ENCODE measurements at regions not wholly inside any gene's neighbourhood (a gene's known extent, or its start where the extent isn't known, plus 50 kb on each side); places are given as distances from the start of the nearest gene placed in this dataset.

DNA sequence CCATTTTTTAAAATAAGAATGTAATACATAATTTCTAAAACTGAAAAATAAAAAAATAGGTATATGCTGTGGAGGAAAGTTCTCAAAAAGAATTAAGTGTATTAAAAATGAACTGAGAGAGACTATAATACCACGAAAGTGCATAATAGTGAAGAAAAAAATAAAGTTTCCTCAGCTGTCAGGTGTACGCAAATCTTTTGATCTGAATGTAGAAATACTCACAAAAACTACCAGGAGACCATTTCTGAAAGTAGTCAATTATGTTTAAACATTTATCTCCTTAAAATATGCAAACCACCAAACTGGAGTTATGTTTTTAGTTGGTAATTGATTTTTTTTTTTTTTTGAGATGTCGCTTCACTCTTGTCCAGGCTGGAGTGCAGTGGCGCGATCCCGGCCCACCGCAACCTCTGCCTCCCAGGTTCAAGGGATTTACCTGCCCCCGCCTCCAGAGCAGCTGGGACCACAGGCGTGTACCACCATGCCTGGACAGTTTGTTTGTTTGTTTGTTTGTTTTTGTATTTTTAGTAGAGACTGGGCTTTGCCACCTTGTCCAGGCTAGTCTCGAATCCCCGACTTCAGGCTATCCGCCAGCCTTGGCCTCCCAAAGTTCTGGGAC is 1169.2 kb upstream of the B3GALT2 start:
- H3K27me3 ChIP-seq (ENCODE audit: control insufficient read depth in 1 of 2, insufficient read depth in 2 of 2, low read length in 2 of 2), result no peaks in the 10 kb centered on the region
- H3K9me3 ChIP-seq (ENCODE audit: low read length), result no peaks in the 10 kb centered on the region
- H3K9ac ChIP-seq (ENCODE audit: low read length), result no peak overlapping the region
- no peak overlapping the region for H3K4me3 ChIP-seq (ENCODE audit: low read depth in 1 of 2, low read length in 2 of 2)
- H3K4me1 ChIP-seq (ENCODE audit: insufficient read depth, low read length), result no peaks in the 10 kb centered on the region
- H3K36me3 ChIP-seq (ENCODE audit: insufficient read depth, low read length), result no peaks in the 10 kb centered on the region
- H3K27ac ChIP-seq (ENCODE audit: low read depth, low read length), result no peak overlapping the region

GRCh38 chr1:194353121-194353520 is 1166.7 kb upstream of the B3GALT2 start:
- H3K4me3 ChIP-seq (ENCODE audit: low read depth in 1 of 2, low read length in 2 of 2), result no peak overlapping the region
- no peak overlapping the region for H3K9ac ChIP-seq (ENCODE audit: low read length)
- no peaks in the 10 kb centered on the region for H3K4me1 ChIP-seq (ENCODE audit: insufficient read depth, low read length)
- H3K27me3 ChIP-seq (ENCODE audit: control insufficient read depth in 1 of 2, insufficient read depth in 2 of 2, low read length in 2 of 2), result no peaks in the 10 kb centered on the region
- no peak overlapping the region for H3K27ac ChIP-seq (ENCODE audit: low read depth, low read length)
- H3K9me3 ChIP-seq (ENCODE audit: low read length), result no peaks in the 10 kb centered on the region
- H3K36me3 ChIP-seq (ENCODE audit: insufficient read depth, low read length), result no peaks in the 10 kb centered on the region

DNA sequence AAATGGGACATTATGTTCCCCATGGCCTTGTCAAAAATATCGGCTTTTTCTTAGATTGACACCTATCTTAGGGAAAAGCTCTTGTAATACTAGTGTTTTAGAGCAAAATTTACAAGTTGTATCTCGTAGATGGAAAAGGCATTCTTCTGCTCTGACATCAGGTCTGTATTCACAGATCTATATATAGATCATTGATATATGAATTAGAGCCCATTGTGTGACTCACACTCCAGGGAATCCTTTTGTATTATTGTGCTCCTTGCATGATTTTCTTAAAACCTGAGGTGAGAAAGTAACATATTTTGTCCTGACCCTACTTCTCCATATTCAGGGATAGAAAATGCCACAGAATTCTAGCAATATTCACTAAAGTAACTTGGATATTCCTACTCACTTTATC is 1160.8 kb upstream of the B3GALT2 start:
- Histone ChIP-seq H3K9ac (ENCODE audit: low read length) (no peak overlapping the region), H3K27ac (ENCODE audit: low read depth, low read length) (no peak overlapping the region), H3K9me3 (ENCODE audit: low read length) (no peaks in the 10 kb centered on the region), H3K4me1 (ENCODE audit: insufficient read depth, low read length) (no peaks in the 10 kb centered on the region), H3K4me3 (ENCODE audit: low read depth in 1 of 2, low read length in 2 of 2) (no peak overlapping the region), H3K36me3 (ENCODE audit: insufficient read depth, low read length) (no peaks in the 10 kb centered on the region), H3K27me3 (ENCODE audit: control insufficient read depth in 1 of 2, insufficient read depth in 2 of 2, low read length in 2 of 2) (no peaks in the 10 kb centered on the region)

GRCh38 chr1:194342484-194343262 is 1156.3 kb upstream of the B3GALT2 start:
- H3K4me3 ChIP-seq (ENCODE audit: low read depth in 1 of 2, low read length in 2 of 2), result no peak overlapping the region
- no peaks in the 10 kb centered on the region for H3K4me1 ChIP-seq (ENCODE audit: insufficient read depth, low read length)
- no peak overlapping the region for H3K27ac ChIP-seq (ENCODE audit: low read depth, low read length)
- no peaks in the 10 kb centered on the region for H3K9me3 ChIP-seq (ENCODE audit: low read length)
- H3K36me3 ChIP-seq (ENCODE audit: insufficient read depth, low read length), result no peaks in the 10 kb centered on the region
- H3K27me3 ChIP-seq (ENCODE audit: control insufficient read depth in 1 of 2, insufficient read depth in 2 of 2, low read length in 2 of 2), result no peaks in the 10 kb centered on the region
- H3K9ac ChIP-seq (ENCODE audit: low read length), result no peak overlapping the region

- H3K27ac ChIP-seq (ENCODE audit: low read depth, low read length), result no peak overlapping the region
- H3K27me3 ChIP-seq (ENCODE audit: control insufficient read depth in 1 of 2, insufficient read depth in 2 of 2, low read length in 2 of 2), result no peaks in the 10 kb centered on the region
- no peaks in the 10 kb centered on the region for H3K9me3 ChIP-seq (ENCODE audit: low read length)
Observed at GRCh38 chr1:194341587-194341986, 1155.2 kb upstream of the B3GALT2 start.

DNA sequence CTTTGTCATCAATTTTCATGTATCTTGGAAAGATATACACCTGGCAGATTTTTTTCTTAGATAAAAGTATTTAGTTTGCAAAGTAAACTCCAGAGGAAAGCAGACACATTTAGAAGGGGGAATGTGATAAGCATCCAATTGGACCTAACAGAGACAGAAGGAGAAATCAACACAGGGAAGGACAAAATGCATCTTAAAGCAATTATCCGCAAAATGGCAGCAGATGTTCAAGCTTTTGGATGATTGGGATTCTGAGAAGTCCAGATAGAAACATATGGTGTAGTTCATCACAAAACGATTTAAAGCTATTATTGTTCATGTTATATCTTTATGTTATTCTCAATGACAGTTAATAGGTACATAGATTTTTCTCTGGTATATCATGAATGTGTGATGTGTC is 1153.1 kb upstream of the B3GALT2 start:
- H3K9ac ChIP-seq (ENCODE audit: low read length), result no peak overlapping the region
- no peaks in the 10 kb centered on the region for H3K4me1 ChIP-seq (ENCODE audit: insufficient read depth, low read length)
- no peaks in the 10 kb centered on the region for H3K9me3 ChIP-seq (ENCODE audit: low read length)
- H3K4me3 ChIP-seq (ENCODE audit: low read depth in 1 of 2, low read length in 2 of 2), result no peak overlapping the region
- H3K27me3 ChIP-seq (ENCODE audit: control insufficient read depth in 1 of 2, insufficient read depth in 2 of 2, low read length in 2 of 2), result no peaks in the 10 kb centered on the region
- H3K27ac ChIP-seq (ENCODE audit: low read depth, low read length), result no peak overlapping the region
- no peaks in the 10 kb centered on the region for H3K36me3 ChIP-seq (ENCODE audit: insufficient read depth, low read length)

More at GRCh38 chr1:194341587-194341986, 1155.2 kb upstream of the B3GALT2 start:
- Histone ChIP-seq H3K4me1 (ENCODE audit: insufficient read depth, low read length) (no peaks in the 10 kb centered on the region), H3K9ac (ENCODE audit: low read length) (no peak overlapping the region), H3K4me3 (ENCODE audit: low read depth in 1 of 2, low read length in 2 of 2) (no peak overlapping the region), H3K36me3 (ENCODE audit: insufficient read depth, low read length) (no peaks in the 10 kb centered on the region)

DNA sequence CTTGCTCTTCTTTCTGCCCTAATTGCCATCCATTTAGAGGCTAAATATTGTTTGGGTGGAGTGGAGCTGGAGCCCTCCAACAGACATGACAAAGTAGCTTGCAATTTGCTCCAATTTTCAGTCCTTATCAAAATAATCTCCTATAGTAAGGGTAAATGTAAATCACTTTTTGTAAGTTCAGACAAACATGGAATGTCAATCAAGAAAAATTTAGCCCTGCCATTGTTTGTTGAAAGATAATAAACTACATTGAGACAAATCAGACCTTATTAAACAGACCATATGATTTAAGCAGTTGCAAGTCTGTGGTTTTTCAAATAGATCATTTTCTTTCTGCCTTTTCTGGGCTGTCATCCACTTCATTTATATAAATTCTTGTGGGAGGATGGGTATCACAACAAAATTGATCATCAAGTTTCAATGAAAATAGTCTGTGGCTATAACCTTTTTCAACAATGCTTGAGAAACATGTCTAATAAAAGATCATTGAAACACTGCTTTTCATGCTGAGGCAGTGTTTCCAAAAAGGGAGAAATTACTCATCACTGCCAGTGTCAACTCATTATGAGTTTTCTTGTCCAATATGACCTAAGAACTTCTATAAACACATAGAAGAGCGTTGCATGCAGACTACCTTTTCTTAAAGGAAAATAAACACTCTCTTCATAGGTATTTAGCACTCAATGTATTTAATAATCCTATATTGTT is 1152.0 kb upstream of the B3GALT2 start:
- H3K27me3 ChIP-seq (ENCODE audit: control insufficient read depth in 1 of 2, insufficient read depth in 2 of 2, low read length in 2 of 2), result no peaks in the 10 kb centered on the region
- H3K9me3 ChIP-seq (ENCODE audit: low read length), result no peaks in the 10 kb centered on the region
- H3K4me3 ChIP-seq (ENCODE audit: low read depth in 1 of 2, low read length in 2 of 2), result no peak overlapping the region
- H3K4me1 ChIP-seq (ENCODE audit: insufficient read depth, low read length), result no peaks in the 10 kb centered on the region
- H3K36me3 ChIP-seq (ENCODE audit: insufficient read depth, low read length), result no peaks in the 10 kb centered on the region
- H3K27ac ChIP-seq (ENCODE audit: low read depth, low read length), result no peak overlapping the region
- no peak overlapping the region for H3K9ac ChIP-seq (ENCODE audit: low read length)

DNA sequence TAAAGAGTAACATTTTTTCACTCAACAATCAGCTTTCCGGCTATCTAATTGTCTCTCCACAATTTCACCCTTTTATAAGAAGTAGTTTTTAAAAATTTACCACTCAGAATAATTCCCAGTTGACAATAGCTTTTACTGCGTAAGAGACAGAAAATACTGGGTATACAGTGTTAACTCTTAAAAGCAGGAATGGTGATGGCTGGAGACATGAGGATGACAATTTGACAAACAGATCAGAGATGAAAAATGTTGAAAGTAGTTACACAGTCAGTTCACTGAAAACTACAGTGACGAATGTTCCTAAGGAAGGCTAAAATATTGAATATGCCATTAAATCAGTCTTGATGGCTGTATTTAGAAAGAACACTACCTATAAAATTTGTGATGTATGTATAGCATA is 1146.8 kb upstream of the B3GALT2 start:
- Histone ChIP-seq H3K4me3 (ENCODE audit: low read depth in 1 of 2, low read length in 2 of 2) (no peak overlapping the region), H3K27ac (ENCODE audit: low read depth, low read length) (no peak overlapping the region), H3K9ac (ENCODE audit: low read length) (no peak overlapping the region), H3K9me3 (ENCODE audit: low read length) (no peaks in the 10 kb centered on the region), H3K36me3 (ENCODE audit: insufficient read depth, low read length) (no peaks in the 10 kb centered on the region), H3K4me1 (ENCODE audit: insufficient read depth, low read length) (no peaks in the 10 kb centered on the region), H3K27me3 (ENCODE audit: control insufficient read depth in 1 of 2, insufficient read depth in 2 of 2, low read length in 2 of 2) (no peaks in the 10 kb centered on the region)

DNA sequence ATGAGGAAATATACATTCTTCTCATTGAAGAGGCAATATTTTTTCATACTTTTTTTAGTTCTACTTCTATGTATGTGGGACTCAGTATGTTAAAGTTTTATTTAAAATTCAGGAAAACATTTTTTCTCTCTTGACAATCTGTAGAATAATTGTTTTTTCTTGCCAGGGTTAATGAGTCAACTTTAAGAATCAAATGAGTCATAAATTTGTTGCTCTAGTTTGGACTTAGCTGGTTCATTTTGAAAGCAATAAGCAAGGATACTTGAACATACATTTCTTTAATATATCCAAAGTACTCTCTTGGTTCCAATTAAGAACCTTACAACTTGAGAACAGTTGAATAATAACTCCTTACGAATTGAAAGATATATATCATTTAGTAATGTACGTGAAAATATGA is 1145.3 kb upstream of the B3GALT2 start:
- Histone ChIP-seq H3K4me1 (ENCODE audit: insufficient read depth, low read length) (no peaks in the 10 kb centered on the region), H3K36me3 (ENCODE audit: insufficient read depth, low read length) (no peaks in the 10 kb centered on the region), H3K9me3 (ENCODE audit: low read length) (no peaks in the 10 kb centered on the region), H3K27ac (ENCODE audit: low read depth, low read length) (no peak overlapping the region), H3K4me3 (ENCODE audit: low read depth in 1 of 2, low read length in 2 of 2) (no peak overlapping the region), H3K9ac (ENCODE audit: low read length) (no peak overlapping the region), H3K27me3 (ENCODE audit: control insufficient read depth in 1 of 2, insufficient read depth in 2 of 2, low read length in 2 of 2) (no peaks in the 10 kb centered on the region)

- Histone ChIP-seq H3K4me3 (ENCODE audit: low read depth in 1 of 2, low read length in 2 of 2) (no peak overlapping the region), H3K27me3 (ENCODE audit: control insufficient read depth in 1 of 2, insufficient read depth in 2 of 2, low read length in 2 of 2) (no peaks in the 10 kb centered on the region), H3K27ac (ENCODE audit: low read depth, low read length) (no peak overlapping the region), H3K9me3 (ENCODE audit: low read length) (no peaks in the 10 kb centered on the region), H3K9ac (ENCODE audit: low read length) (no peak overlapping the region), H3K36me3 (ENCODE audit: insufficient read depth, low read length) (no peaks in the 10 kb centered on the region), H3K4me1 (ENCODE audit: insufficient read depth, low read length) (no peaks in the 10 kb centered on the region)
Observed at GRCh38 chr1:194322751-194323150, 1136.3 kb upstream of the B3GALT2 start.

- Histone ChIP-seq H3K36me3 (ENCODE audit: insufficient read depth, low read length) (no peaks in the 10 kb centered on the region), H3K27me3 (ENCODE audit: control insufficient read depth in 1 of 2, insufficient read depth in 2 of 2, low read length in 2 of 2) (no peaks in the 10 kb centered on the region), H3K4me1 (ENCODE audit: insufficient read depth, low read length) (no peaks in the 10 kb centered on the region), H3K27ac (ENCODE audit: low read depth, low read length) (no peak overlapping the region), H3K9ac (ENCODE audit: low read length) (no peak overlapping the region), H3K9me3 (ENCODE audit: low read length) (no peaks in the 10 kb centered on the region), H3K4me3 (ENCODE audit: low read depth in 1 of 2, low read length in 2 of 2) (no peak overlapping the region)
Observed at GRCh38 chr1:194318790-194319280, 1132.4 kb upstream of the B3GALT2 start.

All from muscle layer of colon (tissue), 2 donors.